GM20000 (cell line): ENCODE measurements at regions not wholly inside any gene's neighbourhood (a gene's known extent, or its start where the extent isn't known, plus 50 kb on each side); places are given as distances from the start of the nearest gene placed in this dataset.
A peak's percentile ranks its signal among the peaks of the same experiment; 100 is the strongest.

Experiments used
- DNase-seq: peaks from one replicate; pipeline ENCODE4 v3.0.0; 2012; ENCODE audit warnings: low spot score
- TF ChIP-seq, protein P1 (sequence below): IDR thresholded peaks from 2 replicates; pipeline ENCODE4 v1.5.1; 2012; ENCODE audit warnings: mild to moderate bottlenecking, control low read depth; ENCODE audit errors: extremely low read depth, missing control alignments

DNA sequence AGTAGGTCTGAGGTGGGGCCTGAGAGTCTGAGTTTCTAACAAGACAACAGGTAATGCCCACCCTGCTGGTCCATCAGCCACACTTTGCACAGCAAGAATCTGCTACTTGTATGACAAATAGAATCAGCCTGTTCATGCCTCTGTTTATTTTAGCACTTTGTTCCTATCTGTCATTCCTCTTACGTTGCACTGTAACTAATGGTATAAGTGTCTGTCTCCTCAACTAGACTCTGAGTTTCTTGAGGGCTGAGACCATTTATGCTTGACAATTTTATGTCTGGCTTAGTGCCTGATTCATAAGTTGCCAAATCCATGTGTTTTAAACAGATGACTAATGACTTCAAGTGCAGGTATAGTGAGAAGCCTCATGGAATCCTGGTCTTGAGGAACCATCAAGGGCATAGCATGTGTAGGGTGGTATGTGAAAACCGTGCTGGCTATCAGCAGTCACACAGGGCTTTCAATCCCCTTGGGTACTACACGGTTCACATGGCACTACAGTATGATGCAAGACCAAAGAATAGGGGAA is 209.7 kb downstream of the C11orf91 start:
- TF ChIP-seq, protein P1, sequence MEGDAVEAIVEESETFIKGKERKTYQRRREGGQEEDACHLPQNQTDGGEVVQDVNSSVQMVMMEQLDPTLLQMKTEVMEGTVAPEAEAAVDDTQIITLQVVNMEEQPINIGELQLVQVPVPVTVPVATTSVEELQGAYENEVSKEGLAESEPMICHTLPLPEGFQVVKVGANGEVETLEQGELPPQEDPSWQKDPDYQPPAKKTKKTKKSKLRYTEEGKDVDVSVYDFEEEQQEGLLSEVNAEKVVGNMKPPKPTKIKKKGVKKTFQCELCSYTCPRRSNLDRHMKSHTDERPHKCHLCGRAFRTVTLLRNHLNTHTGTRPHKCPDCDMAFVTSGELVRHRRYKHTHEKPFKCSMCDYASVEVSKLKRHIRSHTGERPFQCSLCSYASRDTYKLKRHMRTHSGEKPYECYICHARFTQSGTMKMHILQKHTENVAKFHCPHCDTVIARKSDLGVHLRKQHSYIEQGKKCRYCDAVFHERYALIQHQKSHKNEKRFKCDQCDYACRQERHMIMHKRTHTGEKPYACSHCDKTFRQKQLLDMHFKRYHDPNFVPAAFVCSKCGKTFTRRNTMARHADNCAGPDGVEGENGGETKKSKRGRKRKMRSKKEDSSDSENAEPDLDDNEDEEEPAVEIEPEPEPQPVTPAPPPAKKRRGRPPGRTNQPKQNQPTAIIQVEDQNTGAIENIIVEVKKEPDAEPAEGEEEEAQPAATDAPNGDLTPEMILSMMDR: no peak

DNA sequence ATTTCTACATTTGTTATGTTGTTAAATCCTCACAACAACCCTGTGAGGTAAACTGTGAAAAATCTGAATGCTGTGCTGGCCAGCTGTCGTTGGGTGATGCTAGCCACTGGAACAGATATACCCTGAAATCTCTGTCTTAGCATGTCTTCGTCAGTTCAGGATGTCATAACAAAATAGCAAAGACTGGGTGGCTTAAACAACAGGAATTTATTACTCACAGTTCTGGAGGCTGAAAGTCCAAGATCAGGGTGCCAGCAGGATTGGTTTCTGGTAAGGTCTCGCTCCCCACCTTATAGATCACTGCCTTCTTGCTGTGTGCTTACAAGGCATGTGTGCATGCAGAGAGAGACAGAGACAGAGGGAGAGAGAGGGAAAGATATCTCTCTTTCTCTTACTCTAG is 211.7 kb downstream of the C11orf91 start:
- TF ChIP-seq, protein P1: no peak
- DNase-seq: no peak

More for the DNA sequence above, 209.7 kb downstream of the C11orf91 start:
- DNase-seq: no peak

DNA sequence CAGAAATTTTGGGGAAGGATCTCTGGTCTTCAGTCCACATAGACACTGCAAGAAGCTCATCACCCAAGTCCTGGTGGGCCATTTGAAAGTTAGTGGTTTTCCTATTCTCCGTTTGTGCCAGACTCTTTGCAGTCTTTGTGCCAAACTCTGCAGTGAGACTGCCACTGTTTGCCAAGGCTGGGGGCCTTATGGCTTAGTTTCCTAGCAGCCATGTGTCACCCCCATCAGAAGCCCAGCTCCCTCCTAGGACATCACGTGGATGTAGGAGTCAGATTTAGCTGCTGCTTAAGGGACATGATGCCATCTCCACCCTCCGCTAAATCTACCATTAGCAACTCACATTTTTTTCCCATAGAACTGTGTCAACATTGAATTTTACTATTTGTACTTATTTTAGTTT is 220.0 kb downstream of the C11orf91 start:
- TF ChIP-seq, protein P1: no peak
- no peak for DNase-seq

DNA sequence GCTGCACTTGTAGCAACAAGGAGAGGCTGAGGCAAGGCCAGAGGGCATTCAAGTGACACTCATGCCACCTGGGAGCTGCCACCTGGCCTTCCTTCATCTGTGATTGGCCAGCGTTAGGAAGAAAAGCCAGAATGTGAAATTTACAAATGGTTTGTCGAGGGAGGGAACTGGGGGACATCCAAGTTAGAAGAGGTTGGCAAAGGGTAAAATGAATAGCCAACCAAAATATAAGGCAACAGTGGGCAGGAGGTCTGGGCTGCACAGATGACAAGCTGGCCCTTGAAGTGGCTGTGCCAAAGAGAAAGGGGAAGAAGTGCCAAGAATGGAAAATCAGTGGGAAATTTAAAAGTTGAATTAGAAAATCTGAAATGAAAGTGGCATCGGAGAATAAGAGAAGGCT is 221.4 kb downstream of the C11orf91 start:
- DNase-seq: no peak
- TF ChIP-seq, protein P1: no peak

DNA sequence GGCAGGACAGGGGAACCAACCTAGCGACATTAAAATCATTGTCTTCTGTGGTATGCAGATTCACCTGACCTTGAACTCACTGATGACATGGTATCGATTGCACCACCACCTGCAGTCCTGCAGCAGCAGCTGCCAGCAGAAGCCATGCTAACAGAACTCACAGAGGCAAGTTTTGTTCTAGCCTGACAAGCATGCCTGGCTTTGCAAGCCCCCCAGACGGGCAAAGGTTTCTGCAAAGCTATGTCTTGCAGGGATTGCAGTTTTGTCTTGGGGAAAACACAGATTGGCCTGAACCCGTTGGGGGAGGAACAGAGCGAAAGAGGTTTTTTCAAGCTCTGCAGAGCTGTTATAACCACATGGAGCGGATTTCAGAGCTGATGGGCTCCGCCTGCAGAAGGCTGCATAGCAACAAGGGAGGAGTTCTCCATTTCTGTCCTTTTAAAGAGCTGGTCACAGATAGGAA is 221.0 kb downstream of the HIPK3 start:
- DNase-seq: peak; percentile 17
- TF ChIP-seq, protein P1: no peak

DNA sequence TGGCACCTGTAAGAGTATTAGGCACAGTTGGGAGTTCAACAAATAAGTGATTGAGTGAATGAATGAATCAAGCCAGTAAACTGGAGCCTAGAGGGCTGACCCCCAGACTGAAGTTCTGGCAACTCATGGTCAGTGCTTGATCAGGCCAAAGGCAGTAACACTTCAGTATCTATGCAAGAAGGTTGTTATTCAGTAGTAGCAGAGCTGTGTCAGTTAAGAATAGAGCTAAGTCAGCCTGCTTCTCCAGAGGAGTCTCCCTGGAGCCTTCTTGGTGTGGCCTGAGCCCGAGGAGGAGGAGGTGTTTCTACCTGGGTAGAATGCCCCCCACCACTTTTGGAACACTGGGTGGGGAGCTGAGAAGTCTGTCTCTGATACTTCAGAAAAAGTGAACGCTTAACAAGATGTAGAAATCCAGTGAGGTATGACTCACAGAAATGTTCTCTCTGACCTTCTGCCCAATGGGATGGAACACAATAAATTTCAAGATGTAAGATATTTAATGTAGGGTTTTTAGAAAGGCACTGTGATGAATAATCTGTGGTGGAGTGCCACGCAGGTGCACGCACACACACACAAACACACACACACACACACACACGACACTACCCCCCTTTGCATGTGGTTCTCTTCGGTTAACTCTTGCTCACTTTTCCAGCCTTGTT is 219.9 kb downstream of the HIPK3 start:
- TF ChIP-seq, protein P1: no peak
- DNase-seq: no peak

DNA sequence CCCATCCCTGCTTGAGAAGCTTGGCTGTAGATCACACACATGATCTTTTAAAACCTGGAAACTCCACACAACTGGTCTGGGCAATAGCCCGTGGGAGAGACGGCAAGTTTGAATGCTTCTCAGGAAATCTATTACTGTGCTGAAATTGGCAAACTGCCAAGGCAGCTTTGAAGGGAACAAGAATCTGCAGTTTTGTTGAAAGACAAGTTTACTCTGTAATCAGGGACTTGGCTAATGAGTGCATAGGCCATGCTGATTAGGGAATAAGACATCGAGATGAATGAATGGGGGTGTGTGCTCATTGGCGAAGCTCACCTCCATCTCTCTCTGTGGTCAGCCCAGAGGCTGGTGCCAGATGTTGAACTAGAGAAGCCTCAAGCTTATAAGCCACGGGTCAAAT is 218.8 kb downstream of the HIPK3 start:
- TF ChIP-seq, protein P1: no peak
- DNase-seq: no peak
